GM19372 (cell line): ENCODE measurements at regions not wholly inside any gene's neighbourhood (a gene's known extent, or its start where the extent isn't known, plus 50 kb on each side); places are given as distances from the start of the nearest gene placed in this dataset.
A peak's percentile ranks its signal among the peaks of the same experiment; 100 is the strongest.

Experiments used
- ATAC-seq: cut with Tn5 transposase; IDR thresholded peaks from one replicate; pipeline ENCODE4 v1.9.1; 2021; ENCODE audit warnings: mild to moderate bottlenecking, low read depth, moderate library complexity; ENCODE audit not compliant: unreplicated experiment

GRCh38 chr2:2879781-2880180, 497.8 kb downstream of the EIPR1 start:
- ATAC-seq = peak; percentile 81

- no peak for ATAC-seq
These were observed 498.5 kb downstream of the EIPR1 start for GRCh38 chr2:2879071-2879470.

- ATAC-seq = no peak
These were observed 500.2 kb downstream of the EIPR1 start for GRCh38 chr2:2877427-2877826.

- ATAC-seq = no peak
These were observed 501.0 kb downstream of the EIPR1 start for GRCh38 chr2:2876331-2877221.

GRCh38 chr2:2875831-2876230, 501.8 kb downstream of the EIPR1 start:
- ATAC-seq = no peak

- no peak for ATAC-seq
These were observed 502.3 kb downstream of the EIPR1 start for GRCh38 chr2:2875296-2875695.

- no peak for ATAC-seq
These were observed 502.8 kb downstream of the EIPR1 start for GRCh38 chr2:2874805-2875204.

- no peak for ATAC-seq
These were observed 503.3 kb downstream of the EIPR1 start for GRCh38 chr2:2874341-2874740.

- ATAC-seq = no peak
These were observed 504.2 kb downstream of the EIPR1 start for GRCh38 chr2:2873450-2873811.

- ATAC-seq = no peak
These were observed 504.7 kb downstream of the EIPR1 start for GRCh38 chr2:2872713-2873449.

- no peak for ATAC-seq
These were observed 505.4 kb downstream of the EIPR1 start for GRCh38 chr2:2872309-2872617.

GRCh38 chr2:2871480-2872308, 505.9 kb downstream of the EIPR1 start:
- no peak for ATAC-seq

- ATAC-seq = no peak
These were observed 507.5 kb downstream of the EIPR1 start for GRCh38 chr2:2870106-2870505.

- ATAC-seq = no peak
These were observed 508.1 kb downstream of the EIPR1 start for GRCh38 chr2:2869553-2869952.

GRCh38 chr2:2868085-2868484, 509.5 kb downstream of the EIPR1 start:
- no peak for ATAC-seq

GRCh38 chr2:2867397-2867979, 510.1 kb downstream of the EIPR1 start:
- ATAC-seq = no peak

GRCh38 chr2:2866459-2866858, 511.2 kb downstream of the EIPR1 start:
- no peak for ATAC-seq

- no peak for ATAC-seq
These were observed 515.2 kb downstream of the EIPR1 start for GRCh38 chr2:2862386-2862785.

- ATAC-seq = no peak
These were observed 515.9 kb downstream of the EIPR1 start for GRCh38 chr2:2861666-2862240.

GRCh38 chr2:2860589-2861300, 516.9 kb downstream of the EIPR1 start:
- ATAC-seq = no peak
